HEK293 (cell line): ENCODE measurements at regions not wholly inside any gene's neighbourhood (a gene's known extent, or its start where the extent isn't known, plus 50 kb on each side); places are given as distances from the start of the nearest gene placed in this dataset.
A peak's percentile ranks its signal among the peaks of the same experiment; 100 is the strongest.

Source experiments
- GLIS1 ChIP-seq: fragments of 450-650 bp; formaldehyde crosslinking; IDR thresholded peaks from 2 replicates; pipeline ENCODE4 v1.5.1; 2016; ENCODE audit warnings: missing biosample characterization, missing genetic modification characterization
- KLF10 ChIP-seq: fragments of 450-650 bp; IDR thresholded peaks from 2 replicates; pipeline ENCODE4 v1.5.1; 2018; ENCODE audit warnings: missing biosample characterization, mild to moderate bottlenecking, missing genetic modification characterization
- SALL2 ChIP-seq: fragments of 450-650 bp; formaldehyde crosslinking; IDR thresholded peaks from 2 replicates; pipeline ENCODE4 v1.5.0; 2017; ENCODE audit warnings: missing biosample characterization, mild to moderate bottlenecking, missing genetic modification characterization, borderline replicate concordance
- ZBTB48 ChIP-seq: fragments of 450-650 bp; formaldehyde crosslinking; IDR thresholded peaks from 2 replicates; pipeline ENCODE4 v1.5.1; 2016; ENCODE audit warnings: missing biosample characterization, missing genetic modification characterization
- ZIC2 ChIP-seq: fragments of 450-650 bp; formaldehyde crosslinking; IDR thresholded peaks from 2 replicates; pipeline ENCODE4 v1.5.1; 2016; ENCODE audit warnings: missing biosample characterization, missing genetic modification characterization
- ZNF112 ChIP-seq: fragments of 450-650 bp; formaldehyde crosslinking; IDR thresholded peaks from 2 replicates; pipeline ENCODE4 v1.5.0; 2017; ENCODE audit warnings: missing biosample characterization, missing genetic modification characterization
- ZNF214 ChIP-seq: fragments of 450-650 bp; formaldehyde crosslinking; IDR thresholded peaks from 2 replicates; pipeline ENCODE4 v1.5.1; 2017; ENCODE audit warnings: missing biosample characterization, mild to moderate bottlenecking, missing genetic modification characterization, borderline replicate concordance
- ZNF266 ChIP-seq: fragments of 450-650 bp; formaldehyde crosslinking; IDR thresholded peaks from 2 replicates; pipeline ENCODE4 v1.5.1; 2016; ENCODE audit warnings: missing biosample characterization, missing genetic modification characterization, low read depth
- ZNF341 ChIP-seq: fragments of 450-650 bp; formaldehyde crosslinking; IDR thresholded peaks from 2 replicates; pipeline ENCODE4; 2016; ENCODE audit warnings: low read depth, missing biosample characterization, missing genetic modification characterization
- ZNF473 ChIP-seq: fragments of 450-650 bp; formaldehyde crosslinking; IDR thresholded peaks from 2 replicates; pipeline ENCODE4 v1.5.1; 2017; ENCODE audit warnings: missing biosample characterization, missing genetic modification characterization
- ZNF530 ChIP-seq: fragments of 450-650 bp; formaldehyde crosslinking; IDR thresholded peaks from 2 replicates; pipeline ENCODE4 v1.5.1; 2016; ENCODE audit warnings: low read depth, missing biosample characterization, missing genetic modification characterization
- ZNF626 ChIP-seq: fragments of 450-650 bp; sonication (Bioruptor Pico); formaldehyde crosslinking; IDR thresholded peaks from 2 replicates; pipeline ENCODE4 v1.5.1; 2018; ENCODE audit warnings: missing biosample characterization, missing genetic modification characterization, inconsistent platforms
- ZNF677 ChIP-seq: fragments of 450-650 bp; IDR thresholded peaks from 2 replicates; pipeline ENCODE4 v1.5.0; 2018; ENCODE audit warnings: missing biosample characterization, mild to moderate bottlenecking, missing genetic modification characterization, moderate library complexity
- ZNF776 ChIP-seq: fragments of 450-650 bp; formaldehyde crosslinking; IDR thresholded peaks from 2 replicates; pipeline ENCODE4 v1.5.0; 2017; ENCODE audit warnings: missing biosample characterization, missing genetic modification characterization, borderline replicate concordance
- ZSCAN16 ChIP-seq: fragments of 450-650 bp; formaldehyde crosslinking; IDR thresholded peaks from 2 replicates; pipeline ENCODE4 v1.5.1; 2016; ENCODE audit warnings: missing biosample characterization, missing genetic modification characterization
- TF ChIP-seq, protein P1 (sequence below): fragments of 450-650 bp; formaldehyde crosslinking; IDR thresholded peaks from 2 replicates; pipeline ENCODE4 v1.5.1; 2016; ENCODE audit warnings: missing biosample characterization, missing genetic modification characterization
- TF ChIP-seq, protein P2 (sequence below): fragments of 450-650 bp; formaldehyde crosslinking; IDR thresholded peaks from 2 replicates; pipeline ENCODE4 v1.5.1; 2017; ENCODE audit warnings: missing biosample characterization, missing genetic modification characterization
- TF ChIP-seq, protein P3 (sequence below): fragments of 450-650 bp; formaldehyde crosslinking; IDR thresholded peaks from 2 replicates; pipeline ENCODE4 v1.5.1; 2016; ENCODE audit warnings: missing biosample characterization, missing genetic modification characterization
- TF ChIP-seq, protein P4 (sequence below): fragments of 450-650 bp; formaldehyde crosslinking; IDR thresholded peaks from 2 replicates; pipeline ENCODE4 v1.5.1; 2016; ENCODE audit warnings: missing biosample characterization, missing genetic modification characterization, borderline replicate concordance
- TF ChIP-seq, protein P5 (sequence below): fragments of 450-650 bp; formaldehyde crosslinking; IDR thresholded peaks from 2 replicates; pipeline ENCODE4 v1.5.1; 2016; ENCODE audit warnings: missing biosample characterization, missing genetic modification characterization
- TF ChIP-seq, protein P6 (sequence below): sonication (generic); formaldehyde crosslinking; IDR thresholded peaks from 2 replicates; pipeline ENCODE4 v1.8.1; 2022; ENCODE audit warnings: mild to moderate bottlenecking, moderate library complexity, missing genetic modification reagents
- TF ChIP-seq, protein P7 (sequence below): fragments of 450-650 bp; formaldehyde crosslinking; optimal IDR thresholded peaks from 2 replicates; pipeline ENCODE3; 2016; ENCODE audit warnings: missing biosample characterization, mild to moderate bottlenecking, missing genetic modification characterization

DNA sequence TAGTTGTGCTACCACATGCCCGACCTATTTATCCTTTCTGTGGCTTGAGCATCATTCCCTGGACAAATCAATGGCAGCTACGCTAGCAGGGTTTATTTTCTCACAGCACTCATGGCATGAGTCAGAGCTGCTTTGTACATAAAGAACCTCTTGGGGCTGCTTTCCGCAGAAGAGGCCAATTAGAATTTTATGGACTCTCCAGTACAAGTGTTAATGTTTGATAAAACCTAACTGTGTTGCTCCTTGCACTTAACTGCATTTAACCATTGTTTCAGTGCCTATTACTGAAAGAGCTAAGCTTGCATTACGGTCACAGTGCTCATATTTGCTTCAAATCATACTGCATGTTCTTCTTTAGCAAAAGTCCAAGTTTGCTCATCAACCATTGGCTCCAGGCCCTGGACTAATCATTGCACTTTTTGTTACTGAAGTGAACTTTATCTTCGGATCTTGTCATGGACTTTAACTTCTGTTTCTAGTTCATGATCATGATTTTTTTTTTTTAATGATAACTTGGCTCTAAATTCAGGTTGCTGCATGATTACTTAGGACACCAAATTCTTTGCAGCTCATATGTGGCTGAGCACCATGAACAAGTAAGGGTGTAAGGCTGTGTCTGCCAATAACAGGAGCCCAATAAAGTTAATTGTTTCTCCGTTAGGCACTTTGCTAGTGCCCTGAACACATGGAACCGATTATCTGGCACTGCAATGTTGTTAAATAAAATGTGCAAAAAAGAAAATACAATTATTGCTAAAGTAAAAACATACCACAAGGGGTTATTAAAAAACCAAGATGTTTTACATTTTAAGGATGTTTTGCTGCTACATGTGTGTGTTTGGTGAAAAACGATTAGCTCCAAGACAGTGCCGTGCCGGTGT is 492.2 kb downstream of the KCNJ2 start (continued):
- peak; percentile 54 for TF ChIP-seq KLF10 (tag by site-specific recombination)
- TF ChIP-seq, protein P1, sequence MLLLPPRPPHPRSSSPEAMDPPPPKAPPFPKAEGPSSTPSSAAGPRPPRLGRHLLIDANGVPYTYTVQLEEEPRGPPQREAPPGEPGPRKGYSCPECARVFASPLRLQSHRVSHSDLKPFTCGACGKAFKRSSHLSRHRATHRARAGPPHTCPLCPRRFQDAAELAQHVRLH = no peak; the same call in 1 of the 2 replicates
- peak; percentile 89 for TF ChIP-seq GLIS1 (tag by site-specific recombination)
- TF ChIP-seq ZNF677 = no peak
- TF ChIP-seq, protein P2, sequence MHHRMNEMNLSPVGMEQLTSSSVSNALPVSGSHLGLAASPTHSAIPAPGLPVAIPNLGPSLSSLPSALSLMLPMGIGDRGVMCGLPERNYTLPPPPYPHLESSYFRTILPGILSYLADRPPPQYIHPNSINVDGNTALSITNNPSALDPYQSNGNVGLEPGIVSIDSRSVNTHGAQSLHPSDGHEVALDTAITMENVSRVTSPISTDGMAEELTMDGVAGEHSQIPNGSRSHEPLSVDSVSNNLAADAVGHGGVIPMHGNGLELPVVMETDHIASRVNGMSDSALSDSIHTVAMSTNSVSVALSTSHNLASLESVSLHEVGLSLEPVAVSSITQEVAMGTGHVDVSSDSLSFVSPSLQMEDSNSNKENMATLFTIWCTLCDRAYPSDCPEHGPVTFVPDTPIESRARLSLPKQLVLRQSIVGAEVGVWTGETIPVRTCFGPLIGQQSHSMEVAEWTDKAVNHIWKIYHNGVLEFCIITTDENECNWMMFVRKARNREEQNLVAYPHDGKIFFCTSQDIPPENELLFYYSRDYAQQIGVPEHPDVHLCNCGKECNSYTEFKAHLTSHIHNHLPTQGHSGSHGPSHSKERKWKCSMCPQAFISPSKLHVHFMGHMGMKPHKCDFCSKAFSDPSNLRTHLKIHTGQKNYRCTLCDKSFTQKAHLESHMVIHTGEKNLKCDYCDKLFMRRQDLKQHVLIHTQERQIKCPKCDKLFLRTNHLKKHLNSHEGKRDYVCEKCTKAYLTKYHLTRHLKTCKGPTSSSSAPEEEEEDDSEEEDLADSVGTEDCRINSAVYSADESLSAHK (tag by site-specific recombination) = peak; percentile 90
- no peak for TF ChIP-seq ZNF473
- TF ChIP-seq ZNF214 = no peak
- TF ChIP-seq ZIC2 (tag by site-specific recombination) = no peak
- TF ChIP-seq ZBTB48 = no peak
- TF ChIP-seq, protein P3, sequence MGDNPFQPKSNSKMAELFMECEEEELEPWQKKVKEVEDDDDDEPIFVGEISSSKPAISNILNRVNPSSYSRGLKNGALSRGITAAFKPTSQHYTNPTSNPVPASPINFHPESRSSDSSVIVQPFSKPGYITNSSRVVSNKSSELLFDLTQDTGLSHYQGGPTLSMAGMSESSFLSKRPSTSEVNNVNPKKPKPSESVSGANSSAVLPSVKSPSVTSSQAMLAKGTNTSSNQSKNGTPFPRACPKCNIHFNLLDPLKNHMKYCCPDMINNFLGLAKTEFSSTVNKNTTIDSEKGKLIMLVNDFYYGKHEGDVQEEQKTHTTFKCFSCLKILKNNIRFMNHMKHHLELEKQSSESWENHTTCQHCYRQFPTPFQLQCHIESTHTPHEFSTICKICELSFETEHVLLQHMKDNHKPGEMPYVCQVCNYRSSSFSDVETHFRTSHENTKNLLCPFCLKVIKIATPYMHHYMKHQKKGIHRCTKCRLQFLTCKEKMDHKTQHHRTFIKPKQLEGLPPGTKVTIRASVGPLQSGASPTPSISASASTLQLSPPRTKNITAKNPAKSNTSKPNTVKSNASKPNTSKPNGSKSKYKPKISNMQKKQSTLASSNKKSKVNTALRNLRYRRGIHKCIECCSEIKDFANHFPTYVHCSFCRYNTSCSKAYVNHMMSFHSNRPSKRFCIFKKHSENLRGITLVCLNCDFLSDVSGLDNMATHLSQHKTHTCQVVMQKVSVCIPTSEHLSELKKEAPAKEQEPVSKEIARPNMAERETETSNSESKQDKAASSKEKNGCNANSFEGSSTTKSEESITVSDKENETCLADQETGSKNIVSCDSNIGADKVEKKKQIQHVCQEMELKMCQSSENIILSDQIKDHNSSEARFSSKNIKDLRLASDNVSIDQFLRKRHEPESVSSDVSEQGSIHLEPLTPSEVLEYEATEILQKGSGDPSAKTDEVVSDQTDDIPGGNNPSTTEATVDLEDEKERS (tag by site-specific recombination) = no peak
- no peak for TF ChIP-seq ZNF626 (tag by site-specific recombination)
- TF ChIP-seq, protein P4, sequence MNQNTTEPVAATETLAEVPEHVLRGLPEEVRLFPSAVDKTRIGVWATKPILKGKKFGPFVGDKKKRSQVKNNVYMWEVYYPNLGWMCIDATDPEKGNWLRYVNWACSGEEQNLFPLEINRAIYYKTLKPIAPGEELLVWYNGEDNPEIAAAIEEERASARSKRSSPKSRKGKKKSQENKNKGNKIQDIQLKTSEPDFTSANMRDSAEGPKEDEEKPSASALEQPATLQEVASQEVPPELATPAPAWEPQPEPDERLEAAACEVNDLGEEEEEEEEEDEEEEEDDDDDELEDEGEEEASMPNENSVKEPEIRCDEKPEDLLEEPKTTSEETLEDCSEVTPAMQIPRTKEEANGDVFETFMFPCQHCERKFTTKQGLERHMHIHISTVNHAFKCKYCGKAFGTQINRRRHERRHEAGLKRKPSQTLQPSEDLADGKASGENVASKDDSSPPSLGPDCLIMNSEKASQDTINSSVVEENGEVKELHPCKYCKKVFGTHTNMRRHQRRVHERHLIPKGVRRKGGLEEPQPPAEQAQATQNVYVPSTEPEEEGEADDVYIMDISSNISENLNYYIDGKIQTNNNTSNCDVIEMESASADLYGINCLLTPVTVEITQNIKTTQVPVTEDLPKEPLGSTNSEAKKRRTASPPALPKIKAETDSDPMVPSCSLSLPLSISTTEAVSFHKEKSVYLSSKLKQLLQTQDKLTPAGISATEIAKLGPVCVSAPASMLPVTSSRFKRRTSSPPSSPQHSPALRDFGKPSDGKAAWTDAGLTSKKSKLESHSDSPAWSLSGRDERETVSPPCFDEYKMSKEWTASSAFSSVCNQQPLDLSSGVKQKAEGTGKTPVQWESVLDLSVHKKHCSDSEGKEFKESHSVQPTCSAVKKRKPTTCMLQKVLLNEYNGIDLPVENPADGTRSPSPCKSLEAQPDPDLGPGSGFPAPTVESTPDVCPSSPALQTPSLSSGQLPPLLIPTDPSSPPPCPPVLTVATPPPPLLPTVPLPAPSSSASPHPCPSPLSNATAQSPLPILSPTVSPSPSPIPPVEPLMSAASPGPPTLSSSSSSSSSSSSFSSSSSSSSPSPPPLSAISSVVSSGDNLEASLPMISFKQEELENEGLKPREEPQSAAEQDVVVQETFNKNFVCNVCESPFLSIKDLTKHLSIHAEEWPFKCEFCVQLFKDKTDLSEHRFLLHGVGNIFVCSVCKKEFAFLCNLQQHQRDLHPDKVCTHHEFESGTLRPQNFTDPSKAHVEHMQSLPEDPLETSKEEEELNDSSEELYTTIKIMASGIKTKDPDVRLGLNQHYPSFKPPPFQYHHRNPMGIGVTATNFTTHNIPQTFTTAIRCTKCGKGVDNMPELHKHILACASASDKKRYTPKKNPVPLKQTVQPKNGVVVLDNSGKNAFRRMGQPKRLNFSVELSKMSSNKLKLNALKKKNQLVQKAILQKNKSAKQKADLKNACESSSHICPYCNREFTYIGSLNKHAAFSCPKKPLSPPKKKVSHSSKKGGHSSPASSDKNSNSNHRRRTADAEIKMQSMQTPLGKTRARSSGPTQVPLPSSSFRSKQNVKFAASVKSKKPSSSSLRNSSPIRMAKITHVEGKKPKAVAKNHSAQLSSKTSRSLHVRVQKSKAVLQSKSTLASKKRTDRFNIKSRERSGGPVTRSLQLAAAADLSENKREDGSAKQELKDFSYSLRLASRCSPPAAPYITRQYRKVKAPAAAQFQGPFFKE (tag by site-specific recombination) = no peak
- no peak for TF ChIP-seq ZNF112 (tag by site-specific recombination)
- TF ChIP-seq, protein P5, sequence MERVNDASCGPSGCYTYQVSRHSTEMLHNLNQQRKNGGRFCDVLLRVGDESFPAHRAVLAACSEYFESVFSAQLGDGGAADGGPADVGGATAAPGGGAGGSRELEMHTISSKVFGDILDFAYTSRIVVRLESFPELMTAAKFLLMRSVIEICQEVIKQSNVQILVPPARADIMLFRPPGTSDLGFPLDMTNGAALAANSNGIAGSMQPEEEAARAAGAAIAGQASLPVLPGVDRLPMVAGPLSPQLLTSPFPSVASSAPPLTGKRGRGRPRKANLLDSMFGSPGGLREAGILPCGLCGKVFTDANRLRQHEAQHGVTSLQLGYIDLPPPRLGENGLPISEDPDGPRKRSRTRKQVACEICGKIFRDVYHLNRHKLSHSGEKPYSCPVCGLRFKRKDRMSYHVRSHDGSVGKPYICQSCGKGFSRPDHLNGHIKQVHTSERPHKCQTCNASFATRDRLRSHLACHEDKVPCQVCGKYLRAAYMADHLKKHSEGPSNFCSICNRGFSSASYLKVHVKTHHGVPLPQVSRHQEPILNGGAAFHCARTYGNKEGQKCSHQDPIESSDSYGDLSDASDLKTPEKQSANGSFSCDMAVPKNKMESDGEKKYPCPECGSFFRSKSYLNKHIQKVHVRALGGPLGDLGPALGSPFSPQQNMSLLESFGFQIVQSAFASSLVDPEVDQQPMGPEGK (tag by site-specific recombination) = no peak
- TF ChIP-seq ZNF776 (tag by site-specific recombination) = no peak
- TF ChIP-seq ZNF341 = no peak
- no peak for TF ChIP-seq SALL2 (tag by site-specific recombination)
- no peak for TF ChIP-seq ZNF530
- no peak for TF ChIP-seq ZNF266
- TF ChIP-seq, protein P6, sequence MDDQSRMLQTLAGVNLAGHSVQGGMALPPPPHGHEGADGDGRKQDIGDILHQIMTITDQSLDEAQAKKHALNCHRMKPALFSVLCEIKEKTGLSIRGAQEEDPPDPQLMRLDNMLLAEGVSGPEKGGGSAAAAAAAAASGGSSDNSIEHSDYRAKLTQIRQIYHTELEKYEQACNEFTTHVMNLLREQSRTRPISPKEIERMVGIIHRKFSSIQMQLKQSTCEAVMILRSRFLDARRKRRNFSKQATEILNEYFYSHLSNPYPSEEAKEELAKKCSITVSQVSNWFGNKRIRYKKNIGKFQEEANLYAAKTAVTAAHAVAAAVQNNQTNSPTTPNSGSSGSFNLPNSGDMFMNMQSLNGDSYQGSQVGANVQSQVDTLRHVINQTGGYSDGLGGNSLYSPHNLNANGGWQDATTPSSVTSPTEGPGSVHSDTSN = no peak
- TF ChIP-seq, protein P7, sequence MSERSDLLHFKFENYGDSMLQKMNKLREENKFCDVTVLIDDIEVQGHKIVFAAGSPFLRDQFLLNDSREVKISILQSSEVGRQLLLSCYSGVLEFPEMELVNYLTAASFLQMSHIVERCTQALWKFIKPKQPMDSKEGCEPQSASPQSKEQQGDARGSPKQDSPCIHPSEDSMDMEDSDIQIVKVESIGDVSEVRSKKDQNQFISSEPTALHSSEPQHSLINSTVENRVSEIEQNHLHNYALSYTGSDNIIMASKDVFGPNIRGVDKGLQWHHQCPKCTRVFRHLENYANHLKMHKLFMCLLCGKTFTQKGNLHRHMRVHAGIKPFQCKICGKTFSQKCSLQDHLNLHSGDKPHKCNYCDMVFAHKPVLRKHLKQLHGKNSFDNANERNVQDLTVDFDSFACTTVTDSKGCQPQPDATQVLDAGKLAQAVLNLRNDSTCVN (tag by site-specific recombination) = no peak
- no peak for TF ChIP-seq ZSCAN16 (tag by site-specific recombination)
